Activated naive CD4-positive, alpha-beta T cell treated with anti-CD3 and anti-CD28 coated beads, Interleukin-2, amount 50 U/mL, for 16 hours (primary cell): ENCODE measurements at regions not wholly inside any gene's neighbourhood (a gene's known extent, or its start where the extent isn't known, plus 50 kb on each side); places are given as distances from the start of the nearest gene placed in this dataset.

Experiments
- DNase-seq: peaks from one replicate; pipeline ENCODE4 v3.0.0-alpha.2; 2020

DNA sequence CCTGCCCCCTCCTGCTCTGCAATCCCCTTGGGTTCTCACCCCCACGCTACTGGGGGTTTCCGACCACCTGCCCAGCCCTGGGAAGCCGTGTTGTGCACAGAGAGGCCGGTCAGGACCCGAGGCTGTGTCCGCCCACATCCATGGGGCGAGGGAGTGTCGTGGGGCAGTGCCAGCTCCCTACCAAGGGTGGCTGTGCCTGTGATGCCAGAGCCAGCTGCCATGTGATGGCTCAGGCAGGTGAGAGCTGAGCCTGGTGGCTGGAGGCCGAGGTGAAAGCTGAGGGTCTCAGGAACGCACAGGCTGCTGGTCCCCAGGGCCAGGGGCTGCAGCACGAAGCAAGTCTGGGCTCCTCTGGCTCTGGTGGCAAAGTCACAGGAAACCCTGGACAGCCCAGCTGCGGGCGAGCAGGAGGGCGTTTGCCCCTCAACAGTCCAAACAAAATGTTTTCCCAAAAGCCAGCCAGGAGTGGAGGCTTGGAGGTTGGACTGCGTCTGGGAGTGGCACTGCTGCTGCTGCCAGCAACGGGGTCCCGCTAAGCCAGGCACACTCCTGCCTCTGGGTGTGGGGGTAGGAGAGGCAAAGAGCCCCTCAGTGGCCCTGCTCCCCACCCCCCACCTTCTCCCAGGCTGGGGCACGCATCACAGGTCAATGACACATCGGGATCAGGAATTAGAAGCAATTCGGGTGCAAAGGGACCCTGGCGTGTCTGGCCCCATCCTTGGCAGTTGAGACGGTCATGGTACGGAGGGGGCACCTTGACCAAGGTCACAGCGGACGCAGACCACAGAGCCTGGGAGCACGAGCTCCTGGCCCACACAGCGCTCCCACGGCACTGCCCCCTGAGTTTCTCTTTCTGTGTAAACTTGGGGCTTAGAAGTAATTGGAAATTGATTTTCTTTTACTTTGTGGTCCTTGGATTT lies 72.4 kb upstream of the GPC1 start:
- no peak for DNase-seq

DNA sequence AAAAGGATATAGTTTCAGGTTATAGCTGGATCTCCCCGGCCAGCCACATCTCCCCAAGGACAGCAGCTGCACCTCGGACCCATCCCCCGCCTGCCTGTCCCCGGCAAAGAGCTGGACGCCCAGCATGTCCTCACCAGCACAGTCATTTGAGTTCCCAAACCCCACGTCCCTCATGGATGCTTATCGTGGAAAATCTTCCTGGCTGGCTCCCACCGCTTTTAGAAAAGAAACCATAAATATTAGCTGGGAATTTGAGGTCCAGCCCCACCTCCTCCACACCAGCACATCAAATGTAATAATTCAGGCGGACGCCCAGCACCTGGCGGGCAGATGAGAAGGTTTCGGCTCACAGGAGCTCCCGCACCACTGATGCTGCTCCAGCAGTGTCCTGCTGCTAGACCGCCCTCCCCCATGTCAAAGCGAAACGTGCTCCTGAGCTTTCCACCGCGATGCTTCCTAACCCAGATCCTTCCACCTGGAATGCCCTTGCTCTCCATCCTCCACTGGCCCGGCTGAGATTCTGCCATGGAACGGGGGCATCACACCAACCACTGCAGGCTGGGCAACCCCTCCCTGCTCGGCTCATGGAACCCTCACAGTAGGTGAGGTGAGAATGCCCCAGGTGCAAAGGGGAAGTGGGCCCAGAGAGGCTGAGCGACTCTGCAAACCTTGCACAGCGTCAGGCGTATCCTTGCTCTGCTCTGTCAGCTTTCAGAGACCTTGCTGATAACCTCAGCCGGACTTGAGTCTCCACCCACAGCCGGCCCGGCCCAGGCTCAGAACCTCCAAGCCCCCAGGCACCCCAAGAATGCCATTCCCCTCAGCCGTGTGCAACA lies 71.5 kb upstream of the GPC1 start:
- DNase-seq: no peak

DNA sequence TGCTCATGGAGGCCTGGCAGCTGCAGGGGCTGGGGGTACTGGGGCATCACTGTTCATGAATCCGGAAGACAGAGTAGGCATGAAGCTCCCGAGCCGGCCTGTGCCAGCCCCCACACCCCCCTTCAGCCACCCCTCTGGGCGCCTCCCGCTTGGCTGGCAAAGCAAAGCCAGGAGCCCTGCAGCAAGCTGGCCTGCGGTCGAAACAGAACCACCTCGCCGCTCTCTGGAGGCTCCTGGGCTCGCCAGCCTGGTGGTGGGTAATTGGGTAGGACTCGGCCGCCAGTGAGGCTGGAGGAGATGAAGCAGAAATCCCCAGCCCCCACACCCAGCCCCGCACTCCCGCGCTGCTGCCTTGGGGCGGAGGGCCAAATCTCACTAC lies 70.9 kb upstream of the GPC1 start:
- DNase-seq: no peak

DNA sequence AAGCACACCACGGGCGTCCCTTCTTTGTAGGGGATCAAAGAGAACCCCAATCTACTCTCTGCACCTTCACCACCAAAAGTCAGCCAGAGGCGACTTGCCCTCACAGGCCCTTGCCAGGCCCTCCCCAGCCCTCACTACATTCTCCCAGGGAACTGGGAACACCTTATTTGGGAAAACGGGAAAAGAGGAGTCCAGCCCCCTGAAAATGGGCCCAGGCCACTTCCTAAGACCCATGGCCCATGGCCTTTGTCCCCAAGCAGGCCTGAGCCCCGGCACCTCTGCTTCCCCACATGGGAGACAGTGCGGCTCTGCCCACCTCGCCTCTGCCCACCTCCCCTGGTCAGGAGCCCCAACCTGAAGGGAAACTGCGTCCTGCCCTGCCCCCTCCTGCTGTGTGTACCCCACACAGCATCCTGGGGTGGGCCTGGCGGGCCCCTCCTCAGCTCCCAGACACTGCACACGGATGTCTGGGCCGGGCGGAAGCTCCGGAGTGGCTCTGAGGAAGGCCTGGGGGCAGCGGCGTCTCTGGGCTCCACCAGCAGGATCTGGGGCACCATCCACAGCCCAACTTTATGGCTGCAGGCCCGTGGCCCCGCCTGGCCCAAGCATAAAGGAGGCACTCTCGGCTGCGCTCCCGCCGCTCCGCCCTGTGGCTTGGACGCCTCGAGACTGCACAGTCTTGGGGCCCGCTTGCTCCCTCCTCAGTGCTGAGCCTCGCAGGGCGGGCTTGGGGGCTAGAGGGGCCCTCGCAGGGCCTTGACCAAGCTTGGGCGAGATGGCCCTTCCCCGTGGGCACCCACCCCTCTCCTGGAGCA lies 70.3 kb upstream of the GPC1 start:
- no peak for DNase-seq

DNA sequence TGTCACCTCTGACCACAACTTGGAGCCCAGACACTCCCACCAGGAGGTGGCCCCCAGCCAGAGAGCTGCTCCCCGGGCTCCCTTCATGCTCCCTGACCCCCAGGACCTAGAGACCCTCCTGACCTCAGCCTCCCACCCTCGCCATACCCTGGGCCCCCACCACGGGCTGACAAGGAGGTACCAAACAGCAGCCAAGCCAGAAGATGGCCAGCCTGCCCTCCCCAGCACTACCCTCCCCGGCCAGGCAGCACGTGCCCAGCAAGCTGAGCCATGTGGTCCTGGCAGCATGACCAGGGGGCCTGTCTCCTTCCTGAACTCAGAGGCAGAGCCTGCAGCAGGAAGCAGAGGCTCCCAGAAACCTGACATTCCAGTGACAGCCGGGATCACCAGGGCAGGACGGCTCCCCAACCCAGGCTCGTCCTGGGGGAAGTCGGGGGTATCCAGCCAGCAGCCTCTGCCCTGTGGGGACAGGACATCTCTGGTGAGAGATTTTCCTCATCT lies 69.4 kb upstream of the GPC1 start:
- no peak for DNase-seq

DNA sequence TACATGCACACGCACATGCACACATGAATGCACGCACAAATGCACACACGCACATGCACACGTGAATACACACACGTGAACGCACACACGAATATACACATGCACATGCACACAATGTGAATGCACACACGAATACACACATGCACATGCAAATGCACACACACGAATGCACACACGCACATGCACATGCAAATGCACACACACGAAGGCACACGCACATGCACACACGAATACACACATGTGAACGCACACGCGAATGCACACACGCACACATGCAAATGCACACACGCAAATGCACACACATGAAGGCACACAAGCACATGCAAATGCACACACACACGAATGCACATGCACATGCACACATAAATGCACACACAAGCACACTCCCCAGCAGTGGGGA lies 68.6 kb upstream of the GPC1 start:
- no peak for DNase-seq

DNA sequence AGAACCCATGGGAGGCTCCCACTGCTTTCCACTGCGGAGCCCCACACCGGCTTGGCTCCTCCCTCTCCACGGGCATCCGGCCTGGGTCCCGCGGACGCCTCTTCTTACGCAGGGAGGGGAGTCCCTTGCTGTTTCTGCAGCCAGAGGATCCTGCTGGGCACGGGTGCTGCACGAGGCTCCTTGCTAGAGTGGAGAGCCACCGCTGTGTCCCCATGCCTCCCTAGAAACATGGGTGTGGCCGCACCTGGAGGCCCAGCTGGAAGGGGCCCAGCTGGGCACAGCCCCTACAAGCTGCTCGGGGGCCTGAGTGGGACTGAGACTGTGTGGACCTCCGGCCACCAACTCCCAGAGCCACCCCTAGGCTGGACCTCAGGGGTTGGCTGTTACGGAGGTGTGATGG lies 67.7 kb upstream of the GPC1 start:
- DNase-seq: no peak

DNA sequence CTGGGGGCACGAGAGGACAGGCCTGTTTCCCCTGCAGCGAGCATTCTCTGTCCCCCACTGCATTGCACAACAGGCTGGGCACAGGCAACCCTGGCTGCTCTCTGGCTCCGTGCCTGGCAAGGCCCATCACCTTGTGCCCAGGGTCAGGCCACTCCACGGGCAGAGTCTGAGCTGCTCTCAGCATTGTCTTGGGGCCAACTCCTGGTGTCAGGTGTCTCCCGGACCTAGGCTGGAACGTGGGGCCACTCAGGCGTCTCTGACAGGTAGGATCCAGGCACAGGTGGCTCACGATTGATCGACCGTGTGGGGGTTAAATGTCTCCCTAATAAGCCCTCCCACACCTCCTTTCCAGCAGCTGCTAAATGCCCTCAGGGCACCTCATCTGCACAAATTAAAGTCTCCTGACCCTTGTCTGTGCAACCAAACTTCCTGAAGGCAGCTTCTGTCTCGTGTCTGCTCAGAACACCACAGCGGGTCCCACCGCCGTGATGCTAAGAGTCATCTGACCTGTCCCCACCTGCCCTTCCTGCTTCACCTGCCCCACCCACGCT lies 66.6 kb upstream of the GPC1 start:
- no peak for DNase-seq

DNA sequence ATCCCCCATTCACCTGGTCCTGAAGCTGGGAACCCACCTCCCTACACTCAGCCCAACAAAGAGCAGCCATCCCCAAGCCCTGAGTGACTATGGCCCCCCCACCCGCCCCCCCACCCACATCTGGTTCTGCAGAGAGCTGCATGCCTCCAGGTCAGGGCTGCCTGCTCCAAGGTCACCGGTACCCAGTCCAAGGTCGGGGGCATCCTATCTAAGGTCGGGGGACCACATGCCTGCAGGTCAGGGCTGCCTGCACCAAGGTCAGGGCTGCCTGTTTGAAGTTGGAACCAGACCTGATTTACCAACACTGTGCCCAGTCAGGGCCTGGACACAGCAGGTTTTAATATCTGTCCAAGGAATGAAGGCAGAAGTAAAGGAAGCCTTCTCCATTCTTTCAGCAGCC lies 66.1 kb upstream of the GPC1 start:
- DNase-seq: no peak

DNA sequence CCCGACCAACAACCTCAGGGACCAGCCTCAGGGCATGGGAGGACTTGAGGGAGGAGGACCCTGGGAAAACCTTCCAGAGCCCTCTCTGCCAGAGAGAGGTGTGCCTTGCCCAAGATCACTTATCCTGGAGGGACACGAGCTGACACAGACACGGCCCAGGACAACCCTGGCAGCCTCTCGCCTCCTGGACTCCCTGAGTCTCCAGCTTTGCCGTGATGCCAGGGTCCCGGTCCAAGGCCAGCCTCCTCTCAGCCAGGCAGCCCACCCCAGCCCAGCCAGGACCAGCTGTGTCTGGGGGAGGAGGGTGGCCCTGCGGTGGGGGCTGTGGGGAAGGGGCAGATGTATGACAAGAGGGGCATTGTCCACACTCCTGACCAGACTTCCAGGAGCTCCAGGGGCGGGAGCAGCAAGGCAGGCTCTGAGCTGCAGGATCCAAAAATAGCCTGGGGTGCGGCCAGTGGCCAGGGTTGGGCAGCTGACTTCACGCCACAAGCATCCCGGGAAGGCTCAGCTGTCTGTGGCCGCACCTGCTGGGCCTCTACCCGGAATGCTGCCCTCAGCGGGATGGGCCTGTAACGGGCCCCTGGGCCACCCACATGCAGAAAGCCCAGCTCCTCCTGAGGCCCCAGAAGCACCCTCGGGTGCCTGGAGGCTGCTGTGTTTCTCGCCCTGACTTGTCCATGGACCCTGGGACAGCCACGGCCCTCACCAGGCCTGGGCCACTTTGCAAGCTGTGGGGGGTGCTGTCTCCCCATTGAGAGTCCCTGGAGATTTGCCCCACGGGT lies 65.5 kb upstream of the GPC1 start:
- DNase-seq: no peak

DNA sequence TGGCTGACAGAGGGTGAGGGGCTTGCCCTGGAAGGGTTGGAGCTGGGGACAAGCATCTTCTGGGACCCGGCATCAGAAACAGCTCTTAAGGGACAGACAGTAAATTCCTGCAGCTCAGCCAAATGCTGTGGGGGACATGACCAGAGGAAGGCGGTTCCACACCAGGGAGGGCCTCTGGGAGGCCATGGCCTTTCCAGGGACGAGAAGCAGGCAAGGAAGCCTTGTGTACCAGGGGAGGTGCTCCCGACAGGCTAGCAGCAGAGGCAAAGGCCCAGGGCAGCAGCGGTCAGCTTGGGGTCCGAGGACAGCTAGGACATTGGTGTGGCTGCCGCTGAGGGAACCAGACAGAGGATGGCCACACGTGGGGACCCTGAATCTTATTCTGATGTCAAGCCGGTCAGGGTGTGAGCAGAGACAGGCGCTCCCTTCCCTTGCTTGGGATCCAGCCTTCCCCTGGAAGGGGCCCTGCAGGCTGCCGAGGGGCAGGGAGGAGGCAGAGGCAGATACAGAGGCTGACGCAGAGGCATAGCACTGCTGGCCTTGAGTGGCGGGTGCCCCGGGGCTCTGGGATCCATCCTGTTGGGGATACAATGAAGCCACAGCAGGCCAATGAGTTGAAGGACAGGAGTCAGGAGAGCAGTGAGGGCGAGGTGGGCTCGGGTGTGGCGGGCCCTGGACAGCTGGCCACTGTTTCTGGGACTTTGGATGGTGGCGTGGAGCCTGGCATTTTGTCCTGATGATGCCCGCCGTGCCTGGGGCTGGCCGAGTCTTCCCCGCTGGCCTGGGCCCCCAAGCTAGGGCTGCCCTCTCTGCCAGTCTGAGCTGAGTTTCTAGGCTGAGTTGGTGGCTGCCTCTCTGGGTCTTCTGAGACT lies 64.1 kb upstream of the GPC1 start:
- no peak for DNase-seq

DNA sequence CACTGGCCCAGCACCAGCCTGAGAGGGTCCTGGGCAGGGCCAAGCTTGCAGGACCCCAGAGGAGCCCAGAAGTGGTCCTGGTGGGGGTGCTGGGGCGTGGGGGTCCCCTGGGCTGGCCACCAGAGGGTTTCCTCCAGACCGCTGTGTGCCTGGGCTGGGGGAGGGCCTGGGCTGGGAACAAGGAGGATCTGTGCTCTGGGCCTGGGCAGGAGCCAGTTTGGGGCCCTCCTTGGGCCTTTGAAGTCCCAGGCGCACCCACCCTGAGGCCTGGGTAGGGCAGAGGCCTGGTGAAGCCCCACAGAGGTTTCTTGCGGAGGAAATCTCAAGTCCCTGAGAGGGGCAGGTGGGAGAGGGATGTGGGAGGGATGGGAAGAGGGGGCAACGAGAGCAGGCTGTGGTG lies 63.4 kb upstream of the GPC1 start:
- no peak for DNase-seq

DNA sequence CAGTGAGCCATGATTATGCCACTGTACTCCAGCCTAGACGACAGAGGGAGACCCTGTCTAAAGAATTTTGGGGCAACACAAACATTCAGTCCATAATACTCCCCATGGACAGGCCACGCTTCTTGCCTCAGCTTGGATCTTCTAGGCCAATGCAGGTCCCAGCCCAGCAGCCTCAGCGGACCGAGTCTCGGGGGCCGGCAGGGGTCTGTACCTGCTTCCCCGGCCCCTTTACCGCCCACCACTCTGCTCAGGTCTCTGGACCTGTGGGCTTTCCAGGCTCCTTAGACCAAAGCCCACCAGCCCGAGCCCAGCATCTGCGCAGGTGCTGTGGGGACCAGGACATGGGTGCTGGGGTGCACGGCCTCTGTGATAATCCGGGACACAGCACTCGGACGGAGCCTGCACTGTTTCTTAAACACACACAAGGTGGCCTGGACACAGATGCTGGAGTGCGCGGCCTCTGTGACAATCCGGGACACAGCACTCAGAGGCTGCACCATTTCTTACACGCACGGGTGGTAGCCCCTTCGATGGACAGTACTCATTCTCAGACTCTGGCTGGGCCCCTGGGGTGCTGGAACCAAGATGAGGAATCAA lies 62.1 kb upstream of the GPC1 start:
- DNase-seq: no peak

DNA sequence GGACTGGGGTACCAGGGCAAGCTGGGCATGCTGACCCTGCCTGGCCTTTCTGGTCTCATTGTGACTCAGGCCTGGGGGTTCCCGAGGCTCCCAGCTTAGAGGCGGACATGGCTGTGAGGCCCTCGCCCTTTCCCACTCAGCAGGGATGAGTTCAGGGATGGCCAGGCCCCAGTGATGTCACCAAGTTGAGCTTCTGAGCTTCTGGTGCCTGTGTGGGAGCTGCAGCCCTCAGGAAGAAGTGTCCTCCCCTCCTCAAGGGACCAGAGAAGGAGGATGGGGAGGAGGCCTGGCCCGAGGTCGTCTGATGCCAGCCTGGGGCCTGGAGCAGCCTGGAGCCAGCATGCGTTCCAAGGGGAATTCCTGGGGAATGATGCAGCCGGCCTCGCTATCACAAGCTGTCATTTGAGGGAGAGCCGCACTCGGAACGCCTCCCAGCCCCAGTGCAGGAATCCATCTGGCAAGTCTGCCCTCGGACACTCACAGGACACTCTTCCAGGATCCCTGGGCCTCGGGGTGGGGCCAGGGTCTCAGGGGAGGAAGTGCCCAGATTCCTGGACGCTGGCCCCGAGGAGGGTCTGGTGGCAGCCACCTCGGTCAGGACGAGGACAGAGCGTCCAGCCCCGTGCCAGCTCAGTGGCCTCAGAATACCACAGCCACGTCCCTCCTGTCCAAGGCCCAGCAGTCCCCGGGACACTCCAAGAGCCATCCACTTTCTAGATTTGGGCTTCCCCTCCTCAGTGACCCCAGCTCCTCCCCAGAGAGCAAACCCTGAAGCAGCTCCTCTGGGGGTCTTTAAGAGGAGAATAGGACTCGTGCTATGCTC lies 61.2 kb upstream of the GPC1 start:
- DNase-seq: no peak

DNA sequence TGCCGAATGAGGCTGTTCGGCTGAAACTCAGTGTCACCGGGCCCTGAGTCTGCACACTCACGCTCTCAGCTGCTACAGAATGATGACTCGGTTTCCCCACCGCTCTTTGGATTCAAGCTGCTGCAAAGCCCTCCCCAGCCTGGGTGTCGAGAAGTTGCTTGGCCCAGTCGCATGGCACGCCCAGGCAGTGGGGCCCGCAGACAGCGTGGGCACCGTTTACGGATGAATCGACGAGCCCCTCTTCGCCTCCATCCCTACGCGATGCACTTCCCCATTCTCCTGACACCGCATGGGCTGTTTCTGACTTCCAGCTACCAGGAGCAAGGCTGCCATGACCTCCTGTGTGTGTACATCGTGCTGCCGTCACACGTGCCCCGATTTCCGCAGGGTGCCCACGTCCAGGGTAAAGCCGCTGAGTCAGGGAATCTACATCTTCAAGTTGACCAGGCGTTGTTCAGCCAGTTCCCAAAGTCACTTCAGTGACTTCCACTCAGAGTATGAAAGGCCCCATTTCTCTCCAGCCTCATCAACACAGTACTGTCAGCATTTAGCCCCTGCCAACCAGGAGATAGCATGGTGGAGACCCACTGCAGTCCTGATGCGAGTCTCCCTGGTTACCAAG lies 60.3 kb upstream of the GPC1 start:
- DNase-seq: no peak

DNA sequence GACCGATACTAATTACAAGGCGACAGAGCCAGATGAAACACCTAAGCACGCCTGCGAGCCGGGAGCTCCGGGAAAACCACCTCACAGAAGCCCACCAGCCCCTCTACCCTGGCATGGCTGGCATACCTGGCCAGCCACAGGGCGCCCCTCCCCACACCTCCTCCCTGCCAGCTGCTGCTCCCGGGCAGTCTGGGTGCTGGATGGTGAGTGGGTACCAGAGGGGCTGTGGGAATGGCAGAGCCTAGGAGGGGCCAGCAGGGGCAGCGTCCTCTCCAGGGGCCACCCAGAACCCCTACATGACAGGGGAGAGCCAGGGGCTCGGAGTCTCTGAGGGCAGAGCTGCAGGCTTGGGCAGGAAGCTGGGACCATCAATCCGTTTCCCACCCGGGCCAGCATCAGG lies 58.7 kb upstream of the GPC1 start:
- DNase-seq: no peak

DNA sequence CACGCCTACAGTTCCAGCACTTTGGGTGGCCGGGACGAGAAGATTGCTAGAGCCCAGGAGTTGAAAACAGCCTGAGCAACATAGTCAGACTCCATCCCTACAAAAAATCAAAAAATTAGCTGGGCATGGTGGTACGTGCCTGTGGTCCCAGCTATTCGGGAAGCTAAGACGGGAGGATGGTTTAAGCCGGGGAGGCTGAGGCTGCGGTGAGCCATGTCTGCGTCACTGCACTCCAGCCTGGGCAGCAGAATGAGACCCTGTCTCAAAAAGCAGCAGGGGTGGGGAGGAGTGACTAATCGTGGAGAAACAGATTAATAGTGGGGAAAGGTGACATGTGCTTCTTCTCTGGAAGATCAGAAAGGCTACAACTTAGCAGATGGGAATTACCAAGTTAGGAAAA lies 58.1 kb upstream of the GPC1 start:
- no peak for DNase-seq

DNA sequence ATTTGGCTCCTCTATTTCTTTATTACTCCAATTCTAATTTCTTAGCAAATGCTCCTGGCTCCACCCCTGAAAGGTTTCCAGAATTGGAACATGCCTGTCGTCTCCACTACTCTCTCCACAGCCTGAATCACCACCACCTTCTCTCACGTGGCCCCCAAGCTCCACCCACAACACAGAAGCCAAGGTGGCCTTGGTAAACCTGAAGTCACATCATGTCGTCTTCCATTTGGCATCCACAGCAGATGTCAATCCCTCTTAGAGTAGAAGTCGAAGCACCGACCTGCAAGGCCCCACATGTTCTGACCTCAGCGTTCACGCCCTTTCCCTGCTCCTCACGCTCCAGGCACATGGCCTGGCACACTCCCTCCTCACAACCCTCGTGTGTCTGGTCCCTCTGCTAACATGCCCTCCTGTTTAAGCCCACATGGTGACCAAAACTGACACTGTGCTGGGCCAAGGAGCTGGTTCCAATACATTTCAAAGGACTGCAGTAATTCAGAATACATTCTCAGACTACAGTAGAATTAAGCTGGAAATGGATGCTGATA lies 56.3 kb upstream of the GPC1 start:
- no peak for DNase-seq
